GM19463 (cell line): ENCODE measurements at regions not wholly inside any gene's neighbourhood (a gene's known extent, or its start where the extent isn't known, plus 50 kb on each side); places are given as distances from the start of the nearest gene placed in this dataset.

Experiments
- ATAC-seq: cut with Tn5 transposase; IDR thresholded peaks from one replicate; pipeline ENCODE4 v1.9.1; 2021; ENCODE audit warnings: mild to moderate bottlenecking, moderate library complexity; ENCODE audit not compliant: unreplicated experiment

DNA sequence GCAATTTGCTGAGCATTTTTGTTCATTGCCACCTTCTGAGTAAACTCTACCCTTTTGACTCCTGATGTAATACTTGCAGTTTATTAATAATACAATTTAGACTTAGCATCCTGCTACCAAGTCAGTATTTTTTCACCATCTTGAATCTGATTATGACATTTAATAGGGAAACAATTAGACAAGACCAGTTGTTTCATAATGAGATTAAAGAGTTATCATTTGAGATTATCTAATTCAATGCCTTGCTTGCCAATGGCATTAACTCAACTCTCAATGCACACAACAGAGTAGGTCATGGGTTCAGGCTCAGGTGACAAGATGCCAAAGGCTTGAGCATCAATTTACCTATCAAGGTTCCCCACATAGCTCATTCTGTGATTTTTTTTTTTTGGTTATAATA, 488.4 kb downstream of the DISC1 start:
- no peak for ATAC-seq

DNA sequence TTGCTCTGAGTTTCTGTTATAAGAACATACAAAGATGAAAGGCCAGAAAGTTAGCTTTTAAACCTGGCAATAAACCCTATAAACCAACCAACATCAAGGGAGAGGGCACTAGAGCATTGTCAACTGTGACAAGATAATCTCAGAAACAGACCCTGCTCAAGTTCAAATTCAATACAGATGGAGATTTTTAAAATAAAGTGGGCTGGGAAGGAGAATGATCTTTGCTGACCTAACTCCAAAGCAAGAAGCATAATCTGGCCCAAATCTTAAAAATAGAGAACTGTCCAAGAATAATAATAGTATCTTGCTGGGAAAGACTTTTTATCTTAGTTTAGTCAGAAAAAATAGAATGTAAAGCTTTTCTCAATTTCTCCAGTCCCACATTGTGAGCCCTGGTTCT, 485.5 kb downstream of the DISC1 start:
- ATAC-seq, result no peak

DNA sequence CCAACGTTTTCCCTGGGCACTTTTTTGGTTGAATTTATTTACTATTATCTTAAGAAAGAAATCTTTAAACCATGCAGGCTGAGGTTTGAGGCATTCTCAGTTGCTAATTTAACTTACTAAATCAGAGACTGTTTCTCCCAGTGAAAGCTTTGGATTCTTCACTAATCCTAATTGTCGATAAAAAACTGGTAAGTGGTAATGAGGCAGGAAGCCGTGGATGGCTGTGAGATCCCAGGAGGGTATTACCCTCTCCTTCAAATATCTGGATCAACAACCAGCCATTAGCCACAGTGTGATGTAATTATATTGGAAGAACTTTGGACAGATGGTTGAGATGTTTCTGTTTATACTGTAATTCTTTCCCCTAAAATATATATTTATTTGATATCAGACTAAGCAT, 485.0 kb downstream of the DISC1 start:
- no peak for ATAC-seq

DNA sequence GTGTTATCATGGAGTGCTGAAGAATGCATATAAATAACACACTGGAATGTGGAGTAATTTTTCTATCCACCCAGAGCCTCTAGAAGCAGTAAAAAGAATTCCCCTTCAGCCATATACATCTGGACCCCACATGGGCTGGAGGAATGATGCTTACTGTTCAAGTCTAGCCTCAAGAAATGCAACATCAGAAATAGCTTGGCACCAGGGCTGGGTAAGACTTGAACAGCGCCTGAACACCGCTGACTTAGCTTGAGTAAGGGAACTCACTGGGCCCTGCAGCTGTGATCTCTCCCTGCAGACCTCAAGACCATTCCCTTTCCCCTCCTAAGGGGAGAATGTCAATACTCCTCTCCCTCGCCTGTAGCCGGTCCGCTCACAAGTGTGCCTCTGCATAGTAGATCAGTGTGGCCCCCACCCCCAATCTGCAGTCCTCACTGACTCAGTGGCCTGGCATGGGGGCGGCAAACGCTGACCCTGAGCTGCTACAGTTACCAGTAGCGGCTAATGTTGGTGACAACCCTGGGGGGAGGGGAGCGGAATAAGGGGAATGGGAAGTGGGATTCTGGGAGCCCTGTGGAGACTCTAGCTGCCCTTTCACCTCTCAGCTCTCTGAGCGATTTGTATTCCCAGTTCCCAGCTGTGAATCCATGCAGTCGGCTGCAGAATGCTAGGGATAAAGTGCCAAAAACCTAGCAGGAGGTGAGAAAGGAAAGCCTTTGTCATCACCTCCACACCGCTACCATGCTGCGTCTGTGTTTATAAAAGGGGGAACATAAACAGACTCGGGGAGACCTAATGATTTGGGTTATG, 483.9 kb downstream of the DISC1 start:
- no peak for ATAC-seq

DNA sequence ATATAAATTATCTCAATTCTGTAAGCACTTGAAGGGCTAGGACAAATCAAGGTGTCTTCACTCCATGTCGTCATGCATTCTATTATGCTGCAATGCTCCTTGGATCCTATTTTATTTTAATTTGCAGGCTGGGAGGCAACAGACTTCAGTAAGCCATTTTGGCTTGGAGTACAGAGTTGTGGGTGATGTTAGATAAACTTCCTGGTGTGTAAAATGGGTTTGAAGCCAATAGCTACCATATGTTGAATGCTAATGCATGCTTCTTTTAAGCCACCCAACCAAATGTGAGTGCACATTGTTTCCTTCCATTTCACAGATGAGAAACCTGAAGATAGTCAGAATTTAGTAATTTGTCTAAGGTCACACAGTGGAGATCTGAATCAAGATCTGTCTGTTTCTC, 482.8 kb downstream of the DISC1 start:
- no peak for ATAC-seq

DNA sequence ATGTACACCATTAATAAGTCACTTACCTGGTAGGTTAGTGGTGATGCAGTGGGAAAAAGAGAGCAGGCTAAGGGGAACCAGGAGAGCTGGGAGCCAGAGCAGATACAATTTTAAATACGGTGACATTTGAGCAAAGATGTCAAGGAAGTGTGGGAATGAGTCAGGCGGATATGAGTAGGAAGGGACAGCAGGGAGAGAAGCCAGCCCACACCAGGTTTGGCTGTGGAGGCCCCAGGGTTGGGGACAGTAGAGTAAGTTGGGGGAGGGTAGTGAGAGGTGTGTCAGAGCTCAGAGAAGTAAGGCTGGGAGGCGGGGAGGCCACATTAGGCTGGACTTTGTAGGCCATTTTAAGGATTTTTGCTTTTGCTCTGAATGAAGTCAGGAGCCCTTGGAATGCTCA, 482.0 kb downstream of the DISC1 start:
- no peak for ATAC-seq

DNA sequence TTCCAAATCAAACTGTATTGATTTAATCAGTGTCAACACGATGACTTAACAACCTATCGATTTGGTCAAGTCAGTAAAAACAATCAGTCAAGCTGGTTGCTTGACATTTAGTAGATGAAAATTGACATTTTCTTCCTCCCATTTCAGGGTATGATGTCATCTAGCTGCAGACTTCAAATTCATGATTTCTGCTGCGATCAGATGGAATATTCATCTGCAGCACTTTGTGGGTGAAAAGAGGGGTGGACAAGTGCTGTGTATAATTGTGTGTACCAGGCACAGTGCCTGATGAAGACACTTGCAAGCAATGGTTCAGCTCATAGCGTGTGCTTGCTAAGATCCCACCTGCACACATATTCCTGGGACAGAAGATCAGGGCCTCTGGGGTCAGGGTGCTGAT, 479.8 kb downstream of the DISC1 start:
- ATAC-seq, result no peak

DNA sequence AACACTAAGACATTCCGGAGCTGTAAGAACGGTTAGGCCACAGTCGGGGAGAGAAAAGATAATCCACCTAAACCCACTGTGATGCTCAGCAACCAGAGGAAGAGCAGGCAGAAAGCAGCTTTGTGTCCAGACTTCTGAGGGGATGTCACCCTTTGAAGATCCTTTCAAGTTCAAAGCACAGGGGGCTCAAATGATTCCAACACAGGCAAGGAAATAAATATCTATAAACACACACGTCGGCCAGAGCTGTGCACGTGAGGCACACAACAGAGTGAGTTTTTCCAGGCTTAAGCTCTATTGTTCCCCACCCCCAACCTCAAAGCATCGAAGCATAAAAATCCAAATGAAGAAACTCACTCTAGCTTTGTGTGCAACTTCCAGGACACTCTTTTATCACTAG, 479.0 kb downstream of the DISC1 start:
- no peak for ATAC-seq

DNA sequence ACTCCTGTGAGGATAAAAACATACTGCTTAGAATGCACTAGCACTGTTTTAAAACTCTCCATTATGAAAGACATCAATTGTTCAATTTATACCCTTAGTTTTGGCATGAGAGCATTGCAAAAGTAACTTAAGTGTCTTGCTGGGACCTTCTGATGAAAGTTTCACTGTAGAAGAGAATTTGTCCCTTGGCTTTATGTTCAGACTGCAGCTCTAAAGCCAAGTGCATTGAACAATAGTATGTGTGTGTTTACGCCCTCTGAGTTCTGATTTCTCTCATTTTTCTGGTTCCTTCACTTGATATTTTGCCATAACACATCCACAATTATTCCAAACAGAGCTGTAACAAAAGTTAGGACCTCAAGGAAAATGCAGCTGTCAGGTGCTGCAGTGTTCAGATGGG, 474.6 kb downstream of the DISC1 start:
- no peak for ATAC-seq

DNA sequence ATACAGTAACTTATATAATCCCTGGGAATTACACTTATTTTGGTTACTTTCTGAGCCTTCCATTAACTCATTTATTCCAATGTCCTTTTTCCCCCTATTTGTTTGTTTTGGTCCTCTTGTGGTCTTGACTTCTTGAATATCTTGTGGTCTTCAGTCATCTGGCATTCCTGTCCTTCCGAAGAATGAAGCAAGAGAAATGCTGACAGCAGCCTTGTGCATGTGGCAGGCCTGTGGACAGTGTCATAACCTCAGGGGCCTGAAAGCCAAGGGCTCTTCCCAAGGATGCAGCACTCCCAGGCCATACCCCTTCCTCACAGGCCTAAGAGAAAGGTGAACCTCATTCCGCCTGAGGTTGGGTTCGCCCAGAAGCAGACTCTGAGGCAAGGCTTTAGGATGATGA, 470.2 kb downstream of the DISC1 start:
- ATAC-seq, result no peak
